ENCODE measurements at regions not wholly inside any gene's neighbourhood (a gene's known extent, or its start where the extent isn't known, plus 50 kb on each side); places are given as distances from the start of the nearest gene placed in this dataset.

DNA sequence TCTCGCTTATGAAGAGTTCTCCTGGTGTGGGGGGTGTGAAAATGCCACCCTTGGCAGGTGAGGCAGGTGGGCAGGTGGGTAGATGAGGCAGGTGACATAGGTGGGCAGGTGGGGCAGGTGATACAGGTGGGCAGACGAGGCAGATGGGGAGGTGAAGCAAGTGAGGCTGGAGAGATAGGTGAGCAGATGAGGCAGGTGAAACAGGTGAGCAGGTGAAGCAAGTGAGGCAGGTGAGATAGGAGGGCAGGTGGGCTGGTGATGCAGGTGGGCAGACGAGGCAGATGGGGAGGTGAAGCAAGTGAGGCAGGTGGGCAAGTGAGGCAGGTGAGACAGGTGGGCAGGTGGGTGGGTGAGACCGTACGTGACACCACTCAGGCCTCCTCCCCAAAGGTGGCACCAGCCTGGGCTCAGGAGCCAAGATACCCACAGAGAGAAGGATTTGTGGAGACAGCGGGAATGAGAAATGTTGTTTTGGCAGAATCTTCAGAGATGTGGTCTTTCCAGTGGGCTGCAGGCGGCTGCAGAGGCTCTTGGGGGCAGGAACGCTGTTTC is 232.3 kb upstream of the MYT1L start:
- TF ChIP-seq, protein P1, sequence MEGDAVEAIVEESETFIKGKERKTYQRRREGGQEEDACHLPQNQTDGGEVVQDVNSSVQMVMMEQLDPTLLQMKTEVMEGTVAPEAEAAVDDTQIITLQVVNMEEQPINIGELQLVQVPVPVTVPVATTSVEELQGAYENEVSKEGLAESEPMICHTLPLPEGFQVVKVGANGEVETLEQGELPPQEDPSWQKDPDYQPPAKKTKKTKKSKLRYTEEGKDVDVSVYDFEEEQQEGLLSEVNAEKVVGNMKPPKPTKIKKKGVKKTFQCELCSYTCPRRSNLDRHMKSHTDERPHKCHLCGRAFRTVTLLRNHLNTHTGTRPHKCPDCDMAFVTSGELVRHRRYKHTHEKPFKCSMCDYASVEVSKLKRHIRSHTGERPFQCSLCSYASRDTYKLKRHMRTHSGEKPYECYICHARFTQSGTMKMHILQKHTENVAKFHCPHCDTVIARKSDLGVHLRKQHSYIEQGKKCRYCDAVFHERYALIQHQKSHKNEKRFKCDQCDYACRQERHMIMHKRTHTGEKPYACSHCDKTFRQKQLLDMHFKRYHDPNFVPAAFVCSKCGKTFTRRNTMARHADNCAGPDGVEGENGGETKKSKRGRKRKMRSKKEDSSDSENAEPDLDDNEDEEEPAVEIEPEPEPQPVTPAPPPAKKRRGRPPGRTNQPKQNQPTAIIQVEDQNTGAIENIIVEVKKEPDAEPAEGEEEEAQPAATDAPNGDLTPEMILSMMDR (IDR thresholded peaks at IDR 0.05), result no peak
- no peak for TF ChIP-seq POLR2A (IDR thresholded peaks at IDR 0.05)

All from uterus (tissue), 2 donors.